SK-N-SH (cell line): ENCODE measurements at regions not wholly inside any gene's neighbourhood (a gene's known extent, or its start where the extent isn't known, plus 50 kb on each side); places are given as distances from the start of the nearest gene placed in this dataset.

Experiments
- CTCF ChIA-PET: fragments of 300-600, 350-600 bp; formaldehyde crosslinking; extraction: SDS; loops from one replicate; lab custom pipeline; 2021; lab: Yijun Ruan, JAX
- POLR2A ChIA-PET: fragments of 350-600 bp; sonication (Branson Sonifier 250); formaldehyde crosslinking; extraction: SDS; loops from one replicate; lab custom pipeline; 2020; ENCODE audit warnings: antibody characterized with exemption, inconsistent platforms; lab: Yijun Ruan, JAX
- DNase-seq: peaks from one replicate; pipeline ENCODE4 v3.0.0; 2012
- H2AFZ ChIP-seq: fragments of 200-600 bp; sonication (generic); 2 replicates; pipeline ENCODE4 v1.8.1; 2016; ENCODE audit warnings: antibody characterized with exemption, mild to moderate bottlenecking, low read depth
- H3F3A ChIP-seq: fragments of 200-600 bp; sonication (generic); replicated peaks from 2 replicates; pipeline ENCODE3; 2016; ENCODE audit warnings: antibody characterized with exemption, mild to moderate bottlenecking; ENCODE audit not compliant: insufficient read depth
- H3K27ac ChIP-seq, 2 experiments: fragments of 200-500 bp in 1 of 2; fragments of 200-600 bp in 1 of 2; sonication (Bioruptor generic) in 1 of 2; sonication (generic), shearing (Covaris generic) in 1 of 2; 2 replicates each; pipeline versions ENCODE4 v1.5.1 to v1.6.1; 2014 to 2016; ENCODE audit warnings: low read depth in 2 of 2, inconsistent platforms in 1 of 2, low read length in 1 of 2, mild to moderate bottlenecking in 1 of 2, mixed read lengths in 1 of 2
- H3K27me3 ChIP-seq: fragments of 200-600 bp; sonication (generic), shearing (Covaris generic); 2 replicates; pipeline ENCODE4 v1.6.1; 2016; ENCODE audit warnings: mixed run types; ENCODE audit not compliant: insufficient read depth
- H3K36me3 ChIP-seq, 2 experiments: fragments of 200-500 bp in 1 of 2; fragments of 200-600 bp in 1 of 2; sonication (Bioruptor generic) in 1 of 2; sonication (generic) in 1 of 2; replicated peaks in 1 of 2; 2 replicates each; pipeline versions ENCODE3 to v1.5.1; 2014 to 2016; ENCODE audit warnings: low read length in 1 of 2, mild to moderate bottlenecking in 1 of 2; ENCODE audit not compliant: insufficient read depth in 2 of 2, control insufficient read depth in 1 of 2
- H3K4me1 ChIP-seq, 2 experiments: fragments of 200-500 bp in 1 of 2; fragments of 200-600 bp in 1 of 2; sonication (Bioruptor generic) in 1 of 2; sonication (generic), shearing (Covaris generic) in 1 of 2; 2 replicates each; pipeline versions ENCODE4 v1.5.1 to v1.6.1; 2014 to 2016; ENCODE audit warnings: low read depth in 1 of 2, low read length in 1 of 2, mixed run types in 1 of 2; ENCODE audit not compliant: insufficient read depth in 2 of 2, control insufficient read depth in 1 of 2
- H3K4me2 ChIP-seq: fragments of 200-600 bp; sonication (generic), shearing (Covaris generic); 2 replicates; pipeline ENCODE4 v1.6.1; 2017; ENCODE audit warnings: mixed run types
- H3K4me3 ChIP-seq, 2 experiments: fragments of 200-500 bp in 1 of 2; fragments of 200-600 bp in 1 of 2; sonication (Bioruptor generic) in 1 of 2; sonication (generic), shearing (Covaris generic) in 1 of 2; 2 replicates each; pipeline versions ENCODE4 v1.5.1 to v1.8.1; 2014 to 2016; ENCODE audit warnings: low read depth in 2 of 2, inconsistent platforms in 1 of 2, low read length in 1 of 2, mild to moderate bottlenecking in 1 of 2, mixed read lengths in 1 of 2, moderate library complexity in 1 of 2
- H3K79me2 ChIP-seq: fragments of 200-600 bp; sonication (generic); 2 replicates; pipeline ENCODE4 v1.8.1; 2017; ENCODE audit warnings: mild to moderate bottlenecking; ENCODE audit not compliant: insufficient read depth
- H3K9ac ChIP-seq: fragments of 200-600 bp; sonication (generic); 2 replicates; pipeline ENCODE4 v1.6.1; 2017; ENCODE audit warnings: mixed run types
- H3K9me2 ChIP-seq: fragments of 200-600 bp; sonication (generic); 2 replicates; pipeline ENCODE4 v1.6.1; 2017; ENCODE audit warnings: mixed run types
- H3K9me3 ChIP-seq: fragments of 200-600 bp; sonication (generic); 2 replicates; pipeline ENCODE4 v1.6.1; 2017; ENCODE audit warnings: mixed run types, mild to moderate bottlenecking, moderate library complexity
- H4K20me1 ChIP-seq: fragments of 200-600 bp; sonication (generic); 2 replicates; pipeline ENCODE4 v1.6.1; 2017; ENCODE audit warnings: mild to moderate bottlenecking, mixed run types; ENCODE audit not compliant: insufficient read depth
- CHD2 ChIP-seq: fragments of 150-350 bp; IDR thresholded peaks from 2 replicates; pipeline ENCODE4 v1.6.1; 2018; ENCODE audit warnings: low read length; ENCODE audit not compliant: partially characterized antibody
- ELF1 ChIP-seq: IDR thresholded peaks from 2 replicates; pipeline ENCODE4 v1.4.0; 2012
- EP300 ChIP-seq, 2 experiments: IDR thresholded peaks; 2 replicates each; pipeline versions ENCODE4 v1.4.0 to v1.6.1; 2012; ENCODE audit warnings: borderline replicate concordance in 1 of 2, low read depth in 1 of 2, low read length in 1 of 2
- EZH2phosphoT487 ChIP-seq: fragments of 200-600 bp; sonication (generic); IDR thresholded peaks from 2 replicates; pipeline ENCODE4 v1.6.1; 2017; ENCODE audit warnings: low read depth, mixed run types, mild to moderate bottlenecking, antibody characterized with exemption, moderate library complexity, borderline replicate concordance
- FOSL2 ChIP-seq: IDR thresholded peaks from 2 replicates; pipeline ENCODE4 v1.4.0; 2012; ENCODE audit warnings: low read depth, mild to moderate bottlenecking, moderate library complexity, borderline replicate concordance
- GABPA ChIP-seq: IDR thresholded peaks from 2 replicates; pipeline ENCODE4 v1.4.0; 2012; ENCODE audit warnings: low read depth, mild to moderate bottlenecking
- IRF3 ChIP-seq: fragments of 150-350 bp; IDR thresholded peaks from 2 replicates; pipeline ENCODE4 v1.6.1; 2016; ENCODE audit warnings: mild to moderate bottlenecking, low read depth, low read length
- MAX ChIP-seq: IDR thresholded peaks from 2 replicates; pipeline ENCODE4 v1.4.0; 2012; ENCODE audit warnings: low read depth
- MEF2A ChIP-seq: IDR thresholded peaks from 2 replicates; pipeline ENCODE4 v1.4.0; 2012; ENCODE audit warnings: low read depth, borderline replicate concordance
- MXI1 ChIP-seq: IDR thresholded peaks from 2 replicates; pipeline ENCODE4 v1.6.1; 2012; ENCODE audit warnings: mild to moderate bottlenecking, low read depth, low read length, improper control_type of control experiment
- NFIC ChIP-seq: IDR thresholded peaks from 2 replicates; pipeline ENCODE4 v1.4.0; 2012; ENCODE audit warnings: borderline replicate concordance
- NRF1 ChIP-seq: IDR thresholded peaks from 2 replicates; pipeline ENCODE4 v1.6.1; 2012; ENCODE audit warnings: low read depth, mild to moderate bottlenecking, low read length
- RCOR1 ChIP-seq: fragments of 150-350 bp; IDR thresholded peaks from 2 replicates; pipeline ENCODE4 v1.6.1; 2017; ENCODE audit warnings: antibody characterized with exemption, low read length
- REST ChIP-seq: IDR thresholded peaks from 2 replicates; pipeline ENCODE4 v1.6.1; 2012; ENCODE audit warnings: mild to moderate bottlenecking, low read depth, low read length, moderate library complexity
- RXRA ChIP-seq: IDR thresholded peaks from 2 replicates; pipeline ENCODE4 v1.4.0; 2012; ENCODE audit warnings: low read depth, mild to moderate bottlenecking, borderline replicate concordance
- SIN3A ChIP-seq: IDR thresholded peaks from 2 replicates; pipeline ENCODE4 v1.6.1; 2012; ENCODE audit warnings: low read depth, mild to moderate bottlenecking, low read length, moderate library complexity, borderline replicate concordance
- TCF12 ChIP-seq: IDR thresholded peaks from 2 replicates; pipeline ENCODE4 v1.4.0; 2012
- YY1 ChIP-seq: IDR thresholded peaks from 2 replicates; pipeline ENCODE4 v1.4.0; 2012; ENCODE audit warnings: low read depth, mild to moderate bottlenecking
- WGBS: methylation state at CpG from one replicate; pipeline ENCODE4 v1.1.6; 2017; ENCODE audit warnings: low lambda C conversion rate; 5-methylcytosine and 5-hydroxymethylcytosine counted together
- TF ChIP-seq, protein P1 (sequence below): IDR thresholded peaks from 2 replicates; pipeline ENCODE4 v1.4.0; 2012; ENCODE audit warnings: low read depth, borderline replicate concordance
- TF ChIP-seq, protein P2 (sequence below): IDR thresholded peaks from 2 replicates; pipeline ENCODE4 v1.4.0; 2012; ENCODE audit warnings: low read depth, borderline replicate concordance

DNA sequence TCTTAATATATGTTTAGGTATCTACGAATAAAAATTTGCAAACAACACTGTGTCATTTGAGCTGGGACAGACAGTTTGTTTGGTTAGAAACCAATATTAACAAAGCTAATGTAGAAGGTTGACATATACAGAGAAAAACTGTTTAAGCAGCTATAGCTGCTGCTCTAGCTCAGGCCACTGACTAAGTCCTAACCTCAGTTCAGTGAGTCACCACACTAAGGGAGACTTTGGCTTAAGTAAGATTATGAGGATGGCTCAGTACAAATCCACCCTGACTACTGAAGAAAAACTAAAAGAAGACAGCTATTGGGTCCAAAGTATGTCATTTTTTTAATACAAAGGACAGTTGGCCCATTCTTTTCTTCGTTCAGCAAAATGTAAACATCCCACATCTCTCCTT is 717.3 kb upstream of the ACTRT1 start:
- WGBS = 8% methylated on average over 2 of the region's 2 CpGs
- Histone ChIP-seq H3K27me3 (no peaks in the 10 kb centered on the region), H3K4me3 (no peak overlapping the region), H3K9me2 (no peaks in the 10 kb centered on the region), H3K27ac (no peak overlapping the region), H3K4me1 (no peaks in the 10 kb centered on the region)
- POLR2A ChIA-PET = no interaction called here
- TF ChIP-seq, protein P1, sequence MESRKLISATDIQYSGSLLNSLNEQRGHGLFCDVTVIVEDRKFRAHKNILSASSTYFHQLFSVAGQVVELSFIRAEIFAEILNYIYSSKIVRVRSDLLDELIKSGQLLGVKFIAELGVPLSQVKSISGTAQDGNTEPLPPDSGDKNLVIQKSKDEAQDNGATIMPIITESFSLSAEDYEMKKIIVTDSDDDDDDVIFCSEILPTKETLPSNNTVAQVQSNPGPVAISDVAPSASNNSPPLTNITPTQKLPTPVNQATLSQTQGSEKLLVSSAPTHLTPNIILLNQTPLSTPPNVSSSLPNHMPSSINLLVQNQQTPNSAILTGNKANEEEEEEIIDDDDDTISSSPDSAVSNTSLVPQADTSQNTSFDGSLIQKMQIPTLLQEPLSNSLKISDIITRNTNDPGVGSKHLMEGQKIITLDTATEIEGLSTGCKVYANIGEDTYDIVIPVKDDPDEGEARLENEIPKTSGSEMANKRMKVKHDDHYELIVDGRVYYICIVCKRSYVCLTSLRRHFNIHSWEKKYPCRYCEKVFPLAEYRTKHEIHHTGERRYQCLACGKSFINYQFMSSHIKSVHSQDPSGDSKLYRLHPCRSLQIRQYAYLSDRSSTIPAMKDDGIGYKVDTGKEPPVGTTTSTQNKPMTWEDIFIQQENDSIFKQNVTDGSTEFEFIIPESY = no peak
- TF ChIP-seq YY1 = no peak
- no peak for TF ChIP-seq ELF1
- TF ChIP-seq MXI1 = no peak
- no peak for TF ChIP-seq GABPA
- TF ChIP-seq FOSL2 = no peak
- TF ChIP-seq EZH2phosphoT487 = no peak
- no peak for TF ChIP-seq NFIC
- no peak for TF ChIP-seq TCF12
- TF ChIP-seq, protein P2, sequence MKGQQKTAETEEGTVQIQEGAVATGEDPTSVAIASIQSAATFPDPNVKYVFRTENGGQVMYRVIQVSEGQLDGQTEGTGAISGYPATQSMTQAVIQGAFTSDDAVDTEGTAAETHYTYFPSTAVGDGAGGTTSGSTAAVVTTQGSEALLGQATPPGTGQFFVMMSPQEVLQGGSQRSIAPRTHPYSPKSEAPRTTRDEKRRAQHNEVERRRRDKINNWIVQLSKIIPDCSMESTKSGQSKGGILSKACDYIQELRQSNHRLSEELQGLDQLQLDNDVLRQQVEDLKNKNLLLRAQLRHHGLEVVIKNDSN = no peak
- TF ChIP-seq, all 33 proteins: peak for 0
- no peaks in the 10 kb centered on the region for H3K36me3 ChIP-seq
- no peaks in the 10 kb centered on the region for H3K79me2 ChIP-seq
- DNase-seq = no peak
- H4K20me1 ChIP-seq = no peaks in the 10 kb centered on the region
- no peaks in the 10 kb centered on the region for H3K9me3 ChIP-seq
- no peaks in the 10 kb centered on the region for H3F3A ChIP-seq
- no peak overlapping the region for H3K4me2 ChIP-seq
- H2AFZ ChIP-seq = no peak overlapping the region
- no peak overlapping the region for H3K9ac ChIP-seq
- CTCF ChIA-PET = interaction anchor here (0.7 to 1.0 kb wide), 2 partner anchors 12 to 1999 kb away, joined by 3 to 6 read pairs; no protein-coding TSS in a partner anchor

DNA sequence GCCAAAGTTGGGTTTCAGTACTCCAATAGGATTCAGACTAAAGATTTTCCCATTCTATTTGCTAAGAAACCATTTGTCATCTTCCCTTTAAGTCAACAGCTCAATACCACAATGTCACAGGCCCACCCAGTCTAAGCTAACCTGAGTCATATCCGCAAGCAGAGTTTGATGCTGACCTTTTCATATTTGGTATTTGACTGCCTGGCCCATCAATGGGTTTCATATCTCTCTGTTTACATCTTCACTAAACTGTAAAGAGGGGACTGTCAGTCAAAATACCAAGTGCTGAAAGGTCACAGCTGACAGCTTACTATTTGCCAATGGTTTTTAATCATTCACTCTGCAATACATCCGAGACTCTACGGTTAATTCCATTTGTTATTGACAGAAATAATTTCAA is 707.5 kb upstream of the ACTRT1 start:
- DNase-seq = no peak

More for the DNA sequence above, 707.5 kb upstream of the ACTRT1 start:
- POLR2A ChIA-PET = no interaction called here
- Histone ChIP-seq H3K36me3 (no peaks in the 10 kb centered on the region), H3K4me2 (no peak overlapping the region), H2AFZ (no peak overlapping the region), H3K27ac (no peak overlapping the region), H3K4me1 (no peaks in the 10 kb centered on the region), H3K4me3 (no peak overlapping the region), H3F3A (no peaks in the 10 kb centered on the region), H3K9ac (no peak overlapping the region), H3K27me3 (no peaks in the 10 kb centered on the region), H3K79me2 (no peaks in the 10 kb centered on the region), H4K20me1 (no peaks in the 10 kb centered on the region), H3K9me3 (no peaks in the 10 kb centered on the region), H3K9me2 (no peaks in the 10 kb centered on the region)
- no peak for TF ChIP-seq RCOR1
- no peak for TF ChIP-seq IRF3
- TF ChIP-seq GABPA = no peak
- TF ChIP-seq MAX = no peak
- no peak for TF ChIP-seq CHD2
- TF ChIP-seq, protein P2 = no peak
- no peak for TF ChIP-seq SIN3A
- no peak for TF ChIP-seq REST
- no peak for TF ChIP-seq RXRA
- TF ChIP-seq NRF1 = no peak
- TF ChIP-seq EP300 (IDR thresholded peaks at IDR 0.05; ENCODE audit: borderline replicate concordance in 1 of 2, low read depth in 1 of 2, low read length in 1 of 2) = no peak
- no peak for TF ChIP-seq MEF2A
- TF ChIP-seq TCF12 = no peak
- TF ChIP-seq NFIC = no peak
- WGBS = 5% methylated on average over 3 of the region's 3 CpGs
- CTCF ChIA-PET = no interaction called here
